ENCODE measurements at regions not wholly inside any gene's neighbourhood (a gene's known extent, or its start where the extent isn't known, plus 50 kb on each side); places are given as distances from the start of the nearest gene placed in this dataset.

- Histone ChIP-seq H3K27ac (ENCODE audit: low read depth in 1 of 2, low read length in 2 of 2) (no peak overlapping the region), H3K9ac (ENCODE audit: low read depth in 1 of 2, low read length in 2 of 2) (no peak overlapping the region), H3K27me3 (ENCODE audit: control insufficient read depth in 4 of 4, insufficient read depth in 4 of 4, low read length in 3 of 4) (peaks cover 0 to 3% (median 0%) of the 10 kb centered on the region in 4 donors), H3K4me3 (ENCODE audit: low read depth in 1 of 3, low read length in 3 of 3) (no peak overlapping the region), H3K9me3 (ENCODE audit: control insufficient read depth in 4 of 4, low read length in 3 of 4) (no peaks in the 10 kb centered on the region), H3K36me3 (ENCODE audit: control insufficient read depth in 4 of 4, insufficient read depth in 3 of 4, low read depth in 1 of 4, low read length in 3 of 4) (no peaks in the 10 kb centered on the region), H3K4me1 (ENCODE audit: control insufficient read depth in 4 of 4, insufficient read depth in 4 of 4, low read length in 3 of 4) (no peaks in the 10 kb centered on the region)
- no peak for TF ChIP-seq ZBTB33 (IDR thresholded peaks at IDR 0.05)
- no peak for TF ChIP-seq FOXA1 (IDR thresholded peaks at IDR 0.05)
- no peak for TF ChIP-seq EGR1 (IDR thresholded peaks at IDR 0.05; ENCODE audit: low read depth in 2 of 2)
- TF ChIP-seq YY1 (IDR thresholded peaks at IDR 0.05) = no peak
- WGBS = 86% methylated on average over 5 of the region's 5 CpGs
- DNase-seq (ENCODE audit: low spot score) = no peak
Observed at GRCh38 chr3:106589311-106589942, 720.6 kb upstream of the CBLB start.

- Histone ChIP-seq H3K4me1 (ENCODE audit: control insufficient read depth in 4 of 4, insufficient read depth in 4 of 4, low read length in 3 of 4) (no peaks in the 10 kb centered on the region), H3K27me3 (ENCODE audit: control insufficient read depth in 4 of 4, insufficient read depth in 4 of 4, low read length in 3 of 4) (peaks cover 0 to 3% (median 0%) of the 10 kb centered on the region in 4 donors), H3K9ac (ENCODE audit: low read depth in 1 of 2, low read length in 2 of 2) (no peak overlapping the region), H3K9me3 (ENCODE audit: control insufficient read depth in 4 of 4, low read length in 3 of 4) (no peaks in the 10 kb centered on the region), H3K36me3 (ENCODE audit: control insufficient read depth in 4 of 4, insufficient read depth in 3 of 4, low read depth in 1 of 4, low read length in 3 of 4) (no peaks in the 10 kb centered on the region), H3K4me3 (ENCODE audit: low read depth in 1 of 3, low read length in 3 of 3) (no peak overlapping the region), H3K27ac (ENCODE audit: low read depth in 1 of 2, low read length in 2 of 2) (no peak overlapping the region)
- 69% methylated on average over 1 of the region's 1 CpG for WGBS
- TF ChIP-seq HNF4A (conservative IDR thresholded peaks at IDR 0.05) (no peak), MAX (IDR thresholded peaks at IDR 0.05) (no peak), RAD21 (IDR thresholded peaks at IDR 0.05) (no peak), ZBTB33 (IDR thresholded peaks at IDR 0.05) (no peak), FOXA2 (IDR thresholded peaks at IDR 0.05) (no peak), ATF3 (IDR thresholded peaks at IDR 0.05) (no peak), FOXA1 (IDR thresholded peaks at IDR 0.05) (no peak), REST (IDR thresholded peaks at IDR 0.05) (no peak), JUND (IDR thresholded peaks at IDR 0.05) (no peak), GABPA (IDR thresholded peaks at IDR 0.05 in 1 of 2, conservative IDR thresholded peaks at IDR 0.05 in 1 of 2) (no peak)
- no peak for DNase-seq (ENCODE audit: low spot score)
Observed at GRCh38 chr3:106590216-106590615, 721.4 kb upstream of the CBLB start.

Measured in liver (tissue), 7 donors.